ENCODE measurements at regions not wholly inside any gene's neighbourhood (a gene's known extent, or its start where the extent isn't known, plus 50 kb on each side); places are given as distances from the start of the nearest gene placed in this dataset.

- TF ChIP-seq, protein P1, sequence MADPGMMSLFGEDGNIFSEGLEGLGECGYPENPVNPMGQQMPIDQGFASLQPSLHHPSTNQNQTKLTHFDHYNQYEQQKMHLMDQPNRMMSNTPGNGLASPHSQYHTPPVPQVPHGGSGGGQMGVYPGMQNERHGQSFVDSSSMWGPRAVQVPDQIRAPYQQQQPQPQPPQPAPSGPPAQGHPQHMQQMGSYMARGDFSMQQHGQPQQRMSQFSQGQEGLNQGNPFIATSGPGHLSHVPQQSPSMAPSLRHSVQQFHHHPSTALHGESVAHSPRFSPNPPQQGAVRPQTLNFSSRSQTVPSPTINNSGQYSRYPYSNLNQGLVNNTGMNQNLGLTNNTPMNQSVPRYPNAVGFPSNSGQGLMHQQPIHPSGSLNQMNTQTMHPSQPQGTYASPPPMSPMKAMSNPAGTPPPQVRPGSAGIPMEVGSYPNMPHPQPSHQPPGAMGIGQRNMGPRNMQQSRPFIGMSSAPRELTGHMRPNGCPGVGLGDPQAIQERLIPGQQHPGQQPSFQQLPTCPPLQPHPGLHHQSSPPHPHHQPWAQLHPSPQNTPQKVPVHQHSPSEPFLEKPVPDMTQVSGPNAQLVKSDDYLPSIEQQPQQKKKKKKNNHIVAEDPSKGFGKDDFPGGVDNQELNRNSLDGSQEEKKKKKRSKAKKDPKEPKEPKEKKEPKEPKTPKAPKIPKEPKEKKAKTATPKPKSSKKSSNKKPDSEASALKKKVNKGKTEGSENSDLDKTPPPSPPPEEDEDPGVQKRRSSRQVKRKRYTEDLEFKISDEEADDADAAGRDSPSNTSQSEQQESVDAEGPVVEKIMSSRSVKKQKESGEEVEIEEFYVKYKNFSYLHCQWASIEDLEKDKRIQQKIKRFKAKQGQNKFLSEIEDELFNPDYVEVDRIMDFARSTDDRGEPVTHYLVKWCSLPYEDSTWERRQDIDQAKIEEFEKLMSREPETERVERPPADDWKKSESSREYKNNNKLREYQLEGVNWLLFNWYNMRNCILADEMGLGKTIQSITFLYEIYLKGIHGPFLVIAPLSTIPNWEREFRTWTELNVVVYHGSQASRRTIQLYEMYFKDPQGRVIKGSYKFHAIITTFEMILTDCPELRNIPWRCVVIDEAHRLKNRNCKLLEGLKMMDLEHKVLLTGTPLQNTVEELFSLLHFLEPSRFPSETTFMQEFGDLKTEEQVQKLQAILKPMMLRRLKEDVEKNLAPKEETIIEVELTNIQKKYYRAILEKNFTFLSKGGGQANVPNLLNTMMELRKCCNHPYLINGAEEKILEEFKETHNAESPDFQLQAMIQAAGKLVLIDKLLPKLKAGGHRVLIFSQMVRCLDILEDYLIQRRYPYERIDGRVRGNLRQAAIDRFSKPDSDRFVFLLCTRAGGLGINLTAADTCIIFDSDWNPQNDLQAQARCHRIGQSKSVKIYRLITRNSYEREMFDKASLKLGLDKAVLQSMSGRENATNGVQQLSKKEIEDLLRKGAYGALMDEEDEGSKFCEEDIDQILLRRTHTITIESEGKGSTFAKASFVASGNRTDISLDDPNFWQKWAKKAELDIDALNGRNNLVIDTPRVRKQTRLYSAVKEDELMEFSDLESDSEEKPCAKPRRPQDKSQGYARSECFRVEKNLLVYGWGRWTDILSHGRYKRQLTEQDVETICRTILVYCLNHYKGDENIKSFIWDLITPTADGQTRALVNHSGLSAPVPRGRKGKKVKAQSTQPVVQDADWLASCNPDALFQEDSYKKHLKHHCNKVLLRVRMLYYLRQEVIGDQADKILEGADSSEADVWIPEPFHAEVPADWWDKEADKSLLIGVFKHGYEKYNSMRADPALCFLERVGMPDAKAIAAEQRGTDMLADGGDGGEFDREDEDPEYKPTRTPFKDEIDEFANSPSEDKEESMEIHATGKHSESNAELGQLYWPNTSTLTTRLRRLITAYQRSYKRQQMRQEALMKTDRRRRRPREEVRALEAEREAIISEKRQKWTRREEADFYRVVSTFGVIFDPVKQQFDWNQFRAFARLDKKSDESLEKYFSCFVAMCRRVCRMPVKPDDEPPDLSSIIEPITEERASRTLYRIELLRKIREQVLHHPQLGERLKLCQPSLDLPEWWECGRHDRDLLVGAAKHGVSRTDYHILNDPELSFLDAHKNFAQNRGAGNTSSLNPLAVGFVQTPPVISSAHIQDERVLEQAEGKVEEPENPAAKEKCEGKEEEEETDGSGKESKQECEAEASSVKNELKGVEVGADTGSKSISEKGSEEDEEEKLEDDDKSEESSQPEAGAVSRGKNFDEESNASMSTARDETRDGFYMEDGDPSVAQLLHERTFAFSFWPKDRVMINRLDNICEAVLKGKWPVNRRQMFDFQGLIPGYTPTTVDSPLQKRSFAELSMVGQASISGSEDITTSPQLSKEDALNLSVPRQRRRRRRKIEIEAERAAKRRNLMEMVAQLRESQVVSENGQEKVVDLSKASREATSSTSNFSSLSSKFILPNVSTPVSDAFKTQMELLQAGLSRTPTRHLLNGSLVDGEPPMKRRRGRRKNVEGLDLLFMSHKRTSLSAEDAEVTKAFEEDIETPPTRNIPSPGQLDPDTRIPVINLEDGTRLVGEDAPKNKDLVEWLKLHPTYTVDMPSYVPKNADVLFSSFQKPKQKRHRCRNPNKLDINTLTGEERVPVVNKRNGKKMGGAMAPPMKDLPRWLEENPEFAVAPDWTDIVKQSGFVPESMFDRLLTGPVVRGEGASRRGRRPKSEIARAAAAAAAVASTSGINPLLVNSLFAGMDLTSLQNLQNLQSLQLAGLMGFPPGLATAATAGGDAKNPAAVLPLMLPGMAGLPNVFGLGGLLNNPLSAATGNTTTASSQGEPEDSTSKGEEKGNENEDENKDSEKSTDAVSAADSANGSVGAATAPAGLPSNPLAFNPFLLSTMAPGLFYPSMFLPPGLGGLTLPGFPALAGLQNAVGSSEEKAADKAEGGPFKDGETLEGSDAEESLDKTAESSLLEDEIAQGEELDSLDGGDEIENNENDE (IDR thresholded peaks at IDR 0.05; ENCODE audit: insufficient replicate concordance, low read length) = no peak
- TF ChIP-seq CBX8 (IDR thresholded peaks at IDR 0.05; ENCODE audit: borderline replicate concordance, low read depth, low read length) (no peak), SIRT6 (IDR thresholded peaks at IDR 0.05; ENCODE audit: low read length) (no peak), RBBP5 (IDR thresholded peaks at IDR 0.05; ENCODE audit: borderline replicate concordance, low read depth, low read length) (no peak), BACH1 (IDR thresholded peaks at IDR 0.05; ENCODE audit: low read length) (no peak), ASH2L (IDR thresholded peaks at IDR 0.05; ENCODE audit: low read length) (no peak), GABPA (IDR thresholded peaks at IDR 0.05; ENCODE audit: borderline replicate concordance, insufficient read depth, low read length) (no peak)
Observed at GRCh38 chr2:236755278-236755840, 185.7 kb downstream of the ACKR3 start (continued).

Measured in H1 (cell line).